Stromal cell of bone marrow (primary cell): ENCODE measurements at regions not wholly inside any gene's neighbourhood (a gene's known extent, or its start where the extent isn't known, plus 50 kb on each side); places are given as distances from the start of the nearest gene placed in this dataset.

ENCODE experiments used
- DNase-seq: peaks from one replicate; pipeline ENCODE4 v3.0.0-alpha.2; 2012; ENCODE audit warnings: low read depth

- DNase-seq, result no peak
Observed at GRCh38 chr14:101135796-101136742, 232.5 kb upstream of the RTL1 start.

DNA sequence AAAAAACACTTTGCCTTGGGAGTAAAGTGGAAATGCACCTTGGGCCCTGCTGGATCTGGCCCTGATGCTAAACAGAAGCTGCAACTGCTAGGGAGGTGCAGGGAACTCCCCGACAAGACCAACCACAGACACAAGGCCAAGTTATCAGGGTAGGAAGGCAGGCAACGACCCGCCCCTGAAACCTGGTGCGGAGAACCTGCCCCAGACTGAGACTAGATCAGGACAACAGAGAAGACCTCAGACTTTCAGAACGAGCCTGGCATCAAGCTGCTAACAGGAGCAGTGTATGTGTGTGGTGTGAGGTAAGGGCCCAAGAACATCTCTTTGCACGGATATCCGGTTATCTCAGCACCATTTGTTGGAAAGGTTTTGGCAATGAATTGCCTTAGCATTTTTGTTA lies 233.7 kb upstream of the RTL1 start:
- DNase-seq, result no peak

DNA sequence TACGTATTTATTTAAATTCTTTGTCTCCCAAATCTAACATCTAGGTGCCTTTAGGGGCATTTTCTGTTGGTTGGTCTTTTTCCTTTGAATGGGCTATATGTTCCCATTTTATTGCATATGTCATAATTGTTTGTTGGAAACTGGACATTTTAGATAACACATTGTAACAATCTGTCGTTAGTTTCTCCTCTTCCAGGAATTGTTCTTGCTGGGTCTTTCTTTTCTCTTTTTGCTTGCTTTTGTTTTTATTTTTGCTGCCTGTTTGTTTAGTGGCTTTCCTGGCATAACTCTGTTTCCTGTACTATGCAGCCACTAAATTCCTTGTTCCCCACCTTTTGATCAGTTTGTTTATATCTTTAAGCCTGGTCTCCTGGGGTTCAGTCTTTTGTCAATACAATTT lies 244.3 kb upstream of the RTL1 start:
- no peak for DNase-seq

- DNase-seq, result no peak
Observed at GRCh38 chr14:101150039-101150610, 246.6 kb upstream of the RTL1 start.

DNA sequence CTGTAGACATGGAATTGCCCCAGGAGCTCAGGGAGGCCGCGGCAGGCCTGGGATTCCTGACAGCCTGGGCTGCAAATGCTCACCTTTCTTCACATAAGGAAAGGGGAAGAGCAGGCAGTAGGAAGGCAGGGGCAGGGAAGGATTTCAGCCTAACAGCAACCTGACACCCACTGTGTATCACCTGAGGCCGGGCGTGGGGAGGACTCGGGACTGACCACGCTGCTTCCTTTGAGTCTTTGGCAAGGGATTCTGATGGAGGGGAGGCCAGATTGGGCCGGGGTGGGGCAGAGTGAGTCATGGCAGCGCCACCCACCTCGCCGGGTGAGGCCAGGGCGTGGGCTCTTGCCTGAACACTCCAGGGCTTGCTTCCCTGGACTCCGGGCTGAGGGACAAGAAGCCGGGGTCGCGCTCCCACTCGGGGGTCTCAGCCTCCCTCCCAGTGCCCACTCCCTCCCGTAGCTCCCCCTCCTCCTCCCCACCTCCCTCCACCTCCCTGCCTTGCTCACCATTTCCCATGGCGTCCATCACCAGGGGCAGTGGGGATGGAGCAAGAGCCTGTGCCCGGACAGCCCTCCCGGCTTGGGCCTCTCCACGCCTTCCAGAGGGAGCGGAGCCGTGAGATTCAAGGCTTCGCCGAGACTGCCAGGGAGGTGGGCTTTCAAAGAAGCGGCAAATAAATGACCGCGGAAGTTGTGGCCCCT lies 247.9 kb upstream of the RTL1 start:
- DNase-seq, result no peak

- DNase-seq, result no peak
Observed at GRCh38 chr14:101151927-101152305, 248.4 kb upstream of the RTL1 start.

DNA sequence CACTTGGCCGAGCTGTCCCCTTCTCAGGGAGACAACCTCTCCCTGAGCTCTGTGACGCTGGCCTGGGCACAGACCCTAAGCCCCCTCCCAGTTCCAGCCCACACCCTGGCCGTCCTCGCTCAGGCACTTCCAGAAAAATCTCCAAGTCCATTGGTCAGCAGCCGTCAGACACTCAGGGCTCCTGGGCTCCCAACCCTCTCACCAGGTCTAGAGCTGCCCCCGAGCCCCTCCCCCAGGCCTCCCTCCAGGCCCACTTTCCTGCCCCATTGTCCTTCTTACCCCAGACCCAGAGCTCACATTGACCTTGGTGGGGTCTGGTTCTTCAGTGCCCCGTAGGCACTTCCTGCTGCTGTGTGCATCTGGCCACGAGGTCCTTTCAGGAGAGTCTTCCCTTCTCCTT lies 249.3 kb upstream of the RTL1 start:
- no peak for DNase-seq

- DNase-seq, result no peak
Observed at GRCh38 chr14:101153691-101154090, 250.2 kb upstream of the RTL1 start.

GRCh38 chr14:101155575-101155974 lies 252.1 kb upstream of the RTL1 start:
- no peak for DNase-seq

DNA sequence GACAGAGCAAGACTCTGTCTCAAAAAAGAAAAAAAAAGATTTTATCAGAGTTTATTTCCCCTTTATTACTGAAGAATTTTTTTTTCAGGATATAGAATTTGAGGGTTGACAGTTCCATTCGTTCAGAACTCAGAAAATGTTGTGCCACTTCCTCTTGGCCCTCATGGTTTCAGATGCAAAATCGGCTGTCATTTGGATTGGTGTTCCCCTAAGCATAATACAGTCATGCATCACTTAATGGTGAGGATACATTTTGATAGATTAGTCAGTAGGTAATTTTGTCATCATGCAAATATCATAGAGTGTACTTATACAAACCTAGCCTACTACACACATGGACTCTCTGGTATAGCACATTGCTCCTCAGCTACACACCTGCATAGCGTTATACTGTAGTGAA lies 263.9 kb upstream of the RTL1 start:
- DNase-seq, result no peak

- no peak for DNase-seq
Observed at GRCh38 chr14:101169267-101169666, 265.7 kb upstream of the RTL1 start.

- DNase-seq, result no peak
Observed at GRCh38 chr14:101171650-101172049, 268.1 kb upstream of the RTL1 start.

GRCh38 chr14:101173698-101174521 lies 270.4 kb upstream of the RTL1 start:
- DNase-seq, result no peak

DNA sequence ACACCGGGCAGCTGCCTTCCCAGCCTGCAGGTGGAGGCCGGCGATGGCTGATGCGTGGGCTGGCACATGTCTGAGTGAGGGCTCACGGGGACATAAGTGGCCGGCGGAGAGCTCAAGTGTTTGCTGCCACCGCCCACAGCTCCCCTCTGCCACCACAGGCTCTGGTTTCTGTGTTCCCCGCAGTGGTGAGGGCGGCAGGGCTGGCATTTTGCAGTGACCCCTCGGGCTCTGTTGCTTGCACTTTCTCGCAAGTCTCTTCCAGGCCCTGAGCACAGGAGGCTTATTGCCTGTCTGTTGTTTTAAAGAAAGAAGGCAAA lies 271.0 kb upstream of the RTL1 start:
- DNase-seq, result no peak

- DNase-seq, result no peak
Observed at GRCh38 chr14:101174980-101175606, 271.6 kb upstream of the RTL1 start.

GRCh38 chr14:101175731-101176534 lies 272.4 kb upstream of the RTL1 start:
- no peak for DNase-seq

GRCh38 chr14:101176535-101177205 lies 273.1 kb upstream of the RTL1 start:
- DNase-seq, result no peak

DNA sequence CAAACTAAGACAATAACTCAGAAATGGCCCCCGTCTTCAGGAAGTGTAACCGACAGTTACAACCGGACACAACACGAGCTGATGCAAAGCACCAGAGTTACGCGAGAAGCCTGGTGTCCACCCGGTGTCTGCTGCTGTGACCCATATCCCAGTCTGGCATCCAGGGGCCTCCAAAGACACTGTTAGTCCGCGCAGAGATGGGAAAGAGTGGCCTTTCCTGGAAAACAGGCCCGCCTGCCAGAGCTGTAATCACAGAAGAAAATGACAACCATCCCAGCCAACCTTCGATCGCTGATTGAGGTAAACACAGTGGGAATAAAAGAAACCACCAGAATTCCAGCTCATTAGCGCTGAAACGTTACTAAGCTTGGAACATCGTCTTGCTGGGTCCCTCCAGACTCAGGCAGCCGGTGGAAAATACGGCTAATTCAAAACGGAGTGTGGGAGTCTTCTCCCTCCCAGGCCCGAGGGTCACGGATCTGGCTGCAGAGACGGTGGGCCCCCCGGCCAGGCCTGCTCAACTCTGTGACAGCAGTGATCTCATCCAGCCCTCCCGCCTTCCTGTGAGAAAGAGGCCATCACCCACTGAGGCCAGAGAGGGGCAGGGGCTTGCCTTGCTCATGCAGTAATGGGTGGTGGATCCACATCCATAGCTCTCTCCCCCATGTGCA lies 273.9 kb upstream of the RTL1 start:
- no peak for DNase-seq

- no peak for DNase-seq
Observed at GRCh38 chr14:101178184-101179072, 274.9 kb upstream of the RTL1 start.
